H1 (cell line): ENCODE measurements at regions not wholly inside any gene's neighbourhood (a gene's known extent, or its start where the extent isn't known, plus 50 kb on each side); places are given as distances from the start of the nearest gene placed in this dataset.

Experiments
- CTCF ChIA-PET: fragments of 300-600 bp; sonication (Branson Sonifier 250); formaldehyde crosslinking; loops from one replicate; lab custom pipeline; 2021; ENCODE audit not compliant: partially characterized antibody; lab: Charles Lee
- POLR2A ChIA-PET: fragments of 300-600 bp; sonication (Branson Sonifier 250); formaldehyde crosslinking; loops from one replicate; lab custom pipeline; 2021; ENCODE audit warnings: inconsistent platforms; ENCODE audit not compliant: partially characterized antibody; lab: Charles Lee
- DNase-seq, 2 experiments: peaks; one replicate each; pipeline versions ENCODE4 v3.0.0 to v3.0.0-alpha.2; 2010 to 2022; ENCODE audit warnings: low spot score in 2 of 2, low read depth in 1 of 2, mixed read lengths in 1 of 2
- FAIRE-seq: peaks from 2 replicates; lab custom pipeline; 2011; peaks lifted over from hg19 to GRCh38; lab: Jason Lieb, UNC
- H2AFZ ChIP-seq: 2 replicates; pipeline ENCODE4 v1.8.1; 2012; ENCODE audit warnings: low read length, inconsistent platforms
- H2AK5ac ChIP-seq: 2 replicates; pipeline ENCODE4 v1.6.1; 2013; ENCODE audit warnings: low read depth, low read length
- H2BK120ac ChIP-seq: replicated peaks from 2 replicates; pipeline ENCODE3; 2013; ENCODE audit warnings: low read depth, low read length, inconsistent platforms
- H2BK12ac ChIP-seq: 2 replicates; pipeline ENCODE4 v1.6.1; 2013; ENCODE audit warnings: low read depth, low read length
- H2BK15ac ChIP-seq: 2 replicates; pipeline ENCODE4 v1.6.1; 2013; ENCODE audit warnings: low read length
- H2BK20ac ChIP-seq: 2 replicates; pipeline ENCODE4 v1.6.1; 2013; ENCODE audit warnings: low read length
- H2BK5ac ChIP-seq: 2 replicates; pipeline ENCODE4 v1.6.1; 2013; ENCODE audit warnings: low read depth, low read length
- H3K14ac ChIP-seq: 2 replicates; pipeline ENCODE4 v1.6.1; 2013; ENCODE audit warnings: inconsistent platforms; ENCODE audit not compliant: insufficient read length
- H3K18ac ChIP-seq: 2 replicates; pipeline ENCODE4 v1.6.1; 2013; ENCODE audit warnings: low read length; ENCODE audit errors: extremely low read depth
- H3K23ac ChIP-seq: 2 replicates; pipeline ENCODE4 v1.6.1; 2013; ENCODE audit warnings: inconsistent platforms; ENCODE audit not compliant: insufficient read length
- H3K23me2 ChIP-seq: 2 replicates; pipeline ENCODE4 v1.6.1; 2013; ENCODE audit warnings: low read depth, low read length
- H3K27ac ChIP-seq: 2 replicates; pipeline ENCODE4 v1.6.1; 2011; ENCODE audit warnings: low read depth, low read length, inconsistent platforms
- H3K27me3 ChIP-seq, 4 experiments: replicated peaks in 1 of 4; 1 replicate in 1 of 4; 2 replicates in 3 of 4; pipeline versions ENCODE4 v1.6.1 to v1.8.1; 2011 to 2013; ENCODE audit warnings: low read length in 3 of 4, mild to moderate bottlenecking in 3 of 4, inconsistent platforms in 2 of 4, mixed read lengths in 2 of 4, moderate library complexity in 1 of 4; ENCODE audit not compliant: control insufficient read depth in 3 of 4, insufficient read depth in 3 of 4; ENCODE audit errors: extremely low read depth in 1 of 4
- H3K36me3 ChIP-seq, 4 experiments: 2 replicates each; pipeline versions ENCODE4 v1.6.1 to v1.8.1; 2011 to 2013; ENCODE audit warnings: mild to moderate bottlenecking in 4 of 4, low read length in 3 of 4, moderate library complexity in 2 of 4, control low read depth in 1 of 4, inconsistent platforms in 1 of 4; ENCODE audit not compliant: insufficient read depth in 4 of 4, control insufficient read depth in 2 of 4
- H3K4ac ChIP-seq: replicated peaks from 2 replicates; pipeline ENCODE3; 2013; ENCODE audit warnings: low read length, low read depth, mixed read lengths, inconsistent platforms; ENCODE audit not compliant: insufficient read length
- H3K4me1 ChIP-seq, 4 experiments: replicated peaks in 1 of 4; 1 replicate in 1 of 4; 2 replicates in 3 of 4; pipeline versions ENCODE4 v1.6.1 to v1.8.1; 2011 to 2013; ENCODE audit warnings: low read length in 3 of 4, inconsistent platforms in 2 of 4, mixed read lengths in 1 of 4; ENCODE audit not compliant: insufficient read depth in 4 of 4, control insufficient read depth in 3 of 4
- H3K4me2 ChIP-seq, 2 experiments: 2 replicates each; pipeline versions ENCODE4 v1.6.1 to v1.8.1; 2011 to 2013; ENCODE audit warnings: low read depth in 2 of 2, low read length in 2 of 2, control low read depth in 1 of 2, inconsistent platforms in 1 of 2, mild to moderate bottlenecking in 1 of 2; ENCODE audit not compliant: insufficient read depth in 1 of 2
- H3K4me3 ChIP-seq, 4 experiments: fragments of 200-600, 300-600 bp in 1 of 4; sonication (generic), shearing (Covaris generic), sonication (Bioruptor Twin) in 1 of 4; 2 replicates each; pipeline versions ENCODE4 v1.5.1 to v1.8.1; 2011 to 2016; ENCODE audit warnings: low read length in 4 of 4, low read depth in 3 of 4, control low read depth in 2 of 4, inconsistent platforms in 2 of 4, mild to moderate bottlenecking in 2 of 4, mixed read lengths in 1 of 4, moderate library complexity in 1 of 4; ENCODE audit not compliant: insufficient read depth in 2 of 4; ENCODE audit errors: extremely low read depth in 1 of 4
- H3K56ac ChIP-seq: replicated peaks from 2 replicates; pipeline ENCODE3; 2013; ENCODE audit warnings: low read depth, mild to moderate bottlenecking, mixed read lengths, low read length, inconsistent platforms; ENCODE audit not compliant: insufficient read length
- H3K79me1 ChIP-seq: 2 replicates; pipeline ENCODE4 v1.6.1; 2013; ENCODE audit warnings: low read depth, low read length, control low read depth
- H3K79me2 ChIP-seq, 2 experiments: 2 replicates each; pipeline versions ENCODE4 v1.6.1 to v1.8.1; 2012 to 2013; ENCODE audit warnings: low read length in 2 of 2, mild to moderate bottlenecking in 2 of 2, inconsistent platforms in 1 of 2; ENCODE audit not compliant: insufficient read depth in 2 of 2, control insufficient read depth in 1 of 2
- H3K9ac ChIP-seq, 4 experiments: replicated peaks in 1 of 4; 1 replicate in 1 of 4; 2 replicates in 3 of 4; pipeline versions ENCODE4 v1.6.1 to v1.8.1; 2011 to 2013; ENCODE audit warnings: low read depth in 3 of 4, low read length in 3 of 4, control low read depth in 2 of 4, mild to moderate bottlenecking in 2 of 4, moderate library complexity in 2 of 4, inconsistent platforms in 1 of 4; ENCODE audit errors: extremely low read depth in 1 of 4
- H3K9me3 ChIP-seq, 2 experiments: 2 replicates each; pipeline versions ENCODE4 v1.6.1 to v1.8.1; 2012 to 2013; ENCODE audit warnings: mild to moderate bottlenecking in 2 of 2, moderate library complexity in 2 of 2, control low read depth in 1 of 2, inconsistent platforms in 1 of 2, low read depth in 1 of 2, low read length in 1 of 2, mixed read lengths in 1 of 2; ENCODE audit not compliant: insufficient read depth in 2 of 2
- H4K20me1 ChIP-seq, 2 experiments: replicated peaks in 1 of 2; 2 replicates each; pipeline versions ENCODE3 to v1.8.1; 2011 to 2013; ENCODE audit warnings: inconsistent platforms in 2 of 2, low read length in 2 of 2, mild to moderate bottlenecking in 1 of 2; ENCODE audit not compliant: insufficient read depth in 2 of 2, control insufficient read depth in 1 of 2
- H4K5ac ChIP-seq: 2 replicates; pipeline ENCODE4 v1.6.1; 2013; ENCODE audit warnings: low read length, low read depth, mixed read lengths, inconsistent platforms; ENCODE audit not compliant: insufficient read length
- H4K8ac ChIP-seq: 2 replicates; pipeline ENCODE4 v1.8.0; 2013; ENCODE audit warnings: mild to moderate bottlenecking, moderate library complexity, low read length, inconsistent platforms; ENCODE audit not compliant: insufficient read depth; ENCODE audit errors: extremely low read depth
- H4K91ac ChIP-seq: replicated peaks from 2 replicates; pipeline ENCODE3; 2013; ENCODE audit warnings: low read length, mixed read lengths, inconsistent platforms; ENCODE audit not compliant: insufficient read length
- FOSL1 ChIP-seq: IDR thresholded peaks from 2 replicates; pipeline ENCODE4 v1.6.1; 2011; ENCODE audit warnings: mild to moderate bottlenecking, low read depth, low read length, moderate library complexity; ENCODE audit not compliant: insufficient read depth
- RFX5 ChIP-seq: IDR thresholded peaks from 2 replicates; pipeline ENCODE4 v1.6.1; 2011; ENCODE audit warnings: low read depth, low read length, improper control_type of control experiment, borderline replicate concordance
- RNF2 ChIP-seq: fragments of 200-900, 300-1000 bp; sonication (generic); IDR thresholded peaks from 2 replicates; pipeline ENCODE4 v1.7.1; 2016; ENCODE audit warnings: borderline replicate concordance, low read depth, mild to moderate bottlenecking, antibody characterized with exemption, low read length; ENCODE audit not compliant: poor library complexity, severe bottlenecking; ENCODE audit errors: missing control alignments
- RXRA ChIP-seq: IDR thresholded peaks from 2 replicates; pipeline ENCODE4 v1.6.1; 2011; ENCODE audit warnings: low read depth, mild to moderate bottlenecking, low read length, moderate library complexity; ENCODE audit not compliant: insufficient read depth
- SIN3A ChIP-seq, 2 experiments: IDR thresholded peaks in 1 of 2; conservative IDR thresholded peaks in 1 of 2; 2 replicates each; pipeline ENCODE4 v1.6.1; 2011 to 2012; ENCODE audit warnings: low read length in 2 of 2, improper control_type of control experiment in 1 of 2, low read depth in 1 of 2, mild to moderate bottlenecking in 1 of 2
- TEAD4 ChIP-seq: IDR thresholded peaks from 2 replicates; pipeline ENCODE4 v1.6.1; 2012; ENCODE audit warnings: low read depth, low read length, inconsistent platforms, mixed read lengths
- WGBS, 2 experiments: shearing (Covaris generic) in 1 of 2; methylation state at CpG; one replicate each; pipeline versions ENCODE4 v1.1.6 to v1.1.7; 2013 to 2015; ENCODE audit warnings: low lambda C conversion rate in 2 of 2, mixed read lengths in 2 of 2, inconsistent platforms in 1 of 2, low coverage in 1 of 2, missing lambda C conversion rate in 1 of 2; ENCODE audit not compliant: insufficient replicate concordance in 2 of 2, insufficient coverage in 1 of 2, insufficient read length in 1 of 2; ENCODE audit errors: extremely low coverage in 1 of 2, missing lambda C conversion rate in 1 of 2; 5-methylcytosine and 5-hydroxymethylcytosine counted together
- TF ChIP-seq, protein P1 (sequence below): IDR thresholded peaks from 2 replicates; pipeline ENCODE4 v1.6.1; 2012; ENCODE audit warnings: inconsistent platforms

GRCh38 chr6:44046516-44047178, 80.6 kb downstream of the MRPL14 start:
- H2AK5ac ChIP-seq, result no peak overlapping the region
- no peak overlapping the region for H2BK15ac ChIP-seq
- no peak overlapping the region for H3K14ac ChIP-seq
- DNase-seq (no peak), FAIRE-seq (no peak)
- H4K91ac ChIP-seq, result no peak overlapping the region
- POLR2A ChIA-PET, result interaction anchor here (1.6 kb wide), 1 partner anchor 10 kb away, joined by 3 read pairs; no protein-coding TSS in a partner anchor
- no peak overlapping the region for H3K9ac ChIP-seq
- H3K9me3 ChIP-seq, result no peaks in the 10 kb centered on the region
- WGBS, 2 experiments, result 85% methylated on average over 6 of the region's 6 CpGs; no CpG with 5 or more reads in 1 of the 2 experiments
- H3K4me3 ChIP-seq, result no peak overlapping the region
- no peaks in the 10 kb centered on the region for H3K36me3 ChIP-seq
- H2BK5ac ChIP-seq, result no peak overlapping the region
- no peaks in the 10 kb centered on the region for H3K79me2 ChIP-seq
- H2BK20ac ChIP-seq, result no peak overlapping the region
- TF ChIP-seq SIN3A (conservative IDR thresholded peaks at IDR 0.05 in 1 of 2, IDR thresholded peaks at IDR 0.05 in 1 of 2; ENCODE audit: low read depth in 1 of 2, low read length in 2 of 2) (no peak), RNF2 (no peak), RFX5 (no peak), TEAD4 (no peak), RXRA (no peak), FOSL1 (no peak)
- TF ChIP-seq, protein P1, sequence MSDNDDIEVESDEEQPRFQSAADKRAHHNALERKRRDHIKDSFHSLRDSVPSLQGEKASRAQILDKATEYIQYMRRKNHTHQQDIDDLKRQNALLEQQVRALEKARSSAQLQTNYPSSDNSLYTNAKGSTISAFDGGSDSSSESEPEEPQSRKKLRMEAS, result no peak
- peaks cover 13% of the 10 kb centered on the region for H3K23me2 ChIP-seq
- peaks cover 6 to 20% (median 11%) of the 10 kb centered on the region in 4 experiments for H3K4me1 ChIP-seq
- H3K4me2 ChIP-seq, result no peak overlapping the region
- peaks cover 0 to 3% of the 10 kb centered on the region in 2 experiments for H4K20me1 ChIP-seq
- no peak overlapping the region for H4K8ac ChIP-seq
- no peak overlapping the region for H3K56ac ChIP-seq
- H3K4ac ChIP-seq, result no peak overlapping the region
- no peak overlapping the region for H2AFZ ChIP-seq
- H2BK120ac ChIP-seq, result no peak overlapping the region
- peaks cover 3% of the 10 kb centered on the region; the same call in 1 of the 2 replicates for H3K79me1 ChIP-seq
- CTCF ChIA-PET, result interaction anchor here (0.9 to 23.4 kb wide), 4 partner anchors 18 to 41 kb away, joined by 3 to 331 read pairs (median 59); no protein-coding TSS in a partner anchor
- no peak overlapping the region for H3K18ac ChIP-seq
- no peak overlapping the region for H4K5ac ChIP-seq
- no peaks in the 10 kb centered on the region for H3K27me3 ChIP-seq
- H3K23ac ChIP-seq, result no peak overlapping the region
- H2BK12ac ChIP-seq, result no peak overlapping the region
- H3K27ac ChIP-seq, result no peak overlapping the region
